Urinary bladder (tissue), 3 donors: ENCODE measurements at regions not wholly inside any gene's neighbourhood (a gene's known extent, or its start where the extent isn't known, plus 50 kb on each side); places are given as distances from the start of the nearest gene placed in this dataset.

Experiments used
- DNase-seq: peaks from one replicate; pipeline ENCODE4 v3.0.0-alpha.2; 2015; ENCODE audit errors: extremely low spot score
- H3K27ac ChIP-seq: one replicate; pipeline ENCODE4 v1.5.1; 2013; ENCODE audit warnings: low read depth, mild to moderate bottlenecking, moderate library complexity
- H3K36me3 ChIP-seq: one replicate; pipeline ENCODE4 v1.6.1; 2013; ENCODE audit warnings: mild to moderate bottlenecking, moderate library complexity; ENCODE audit not compliant: insufficient read depth
- H3K4me1 ChIP-seq: one replicate; pipeline ENCODE4 v1.6.1; 2013; ENCODE audit warnings: mild to moderate bottlenecking, moderate library complexity; ENCODE audit not compliant: insufficient read depth
- H3K4me3 ChIP-seq: one replicate; pipeline ENCODE4 v1.5.1; 2013; ENCODE audit warnings: low read depth, low read length
- WGBS: extraction: QIAGEN DNeasy Blood & Tissue Kit; methylation state at CpG from one replicate; pipeline ENCODE4 v1.1.7; 2013; 5-methylcytosine and 5-hydroxymethylcytosine counted together
- donor health status: healthy with polysubstance abuse.
- donor health status: healthy.

- no peak for DNase-seq
- H3K27ac ChIP-seq: no peak overlapping the region
- no peaks in the 10 kb centered on the region for H3K36me3 ChIP-seq
- WGBS: 96% methylated on average over 40 of the region's 40 CpGs
- no peaks in the 10 kb centered on the region for H3K4me1 ChIP-seq
- no peak overlapping the region for H3K4me3 ChIP-seq
These were observed 170.4 kb downstream of the HINT1 start for GRCh38 chr5:130994496-130995253.

DNA sequence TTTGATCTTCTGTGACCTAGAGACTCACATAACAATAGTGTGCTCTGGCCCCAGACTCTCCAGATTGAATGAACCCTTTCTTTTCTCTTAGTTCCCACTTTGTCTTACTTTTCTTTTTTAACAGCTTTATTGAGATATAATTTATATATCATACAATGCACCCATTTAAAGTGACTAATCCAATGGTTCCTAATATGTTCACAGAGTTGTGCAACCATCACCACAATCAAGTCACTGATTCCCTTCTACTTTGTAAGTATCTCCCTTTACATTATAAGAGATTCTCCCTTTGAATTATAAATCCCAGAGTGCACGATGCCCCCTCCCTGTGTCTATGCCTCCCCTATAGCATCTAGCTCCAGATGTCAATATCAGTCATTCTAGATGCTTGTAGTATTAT lies 172.4 kb downstream of the HINT1 start:
- Histone ChIP-seq H3K4me1 (no peaks in the 10 kb centered on the region), H3K4me3 (no peak overlapping the region), H3K27ac (no peak overlapping the region), H3K36me3 (no peaks in the 10 kb centered on the region)
- WGBS: 0% methylated on average over 1 of the region's 1 CpG
- DNase-seq: no peak

- H3K4me1 ChIP-seq: no peaks in the 10 kb centered on the region
- 20% methylated on average over 4 of the region's 4 CpGs for WGBS
- DNase-seq: no peak
- H3K4me3 ChIP-seq: no peak overlapping the region
- no peaks in the 10 kb centered on the region for H3K36me3 ChIP-seq
- H3K27ac ChIP-seq: no peak overlapping the region
These were observed 173.0 kb downstream of the HINT1 start for GRCh38 chr5:130992095-130992494.

- WGBS: 77% methylated on average over 2 of the region's 2 CpGs
These were observed 179.3 kb downstream of the HINT1 start for GRCh38 chr5:130985776-130986175.

GRCh38 chr5:130981663-130982062 lies 183.4 kb downstream of the HINT1 start:
- Histone ChIP-seq H3K4me1 (no peaks in the 10 kb centered on the region), H3K36me3 (no peaks in the 10 kb centered on the region), H3K27ac (no peak overlapping the region), H3K4me3 (no peak overlapping the region)
- no peak for DNase-seq
- 96% methylated on average over 5 of the region's 5 CpGs for WGBS

More at GRCh38 chr5:130985776-130986175, 179.3 kb downstream of the HINT1 start:
- no peak overlapping the region for H3K27ac ChIP-seq
- H3K4me1 ChIP-seq: no peaks in the 10 kb centered on the region
- no peak overlapping the region for H3K4me3 ChIP-seq
- H3K36me3 ChIP-seq: no peaks in the 10 kb centered on the region
- no peak for DNase-seq

- no peaks in the 10 kb centered on the region for H3K4me1 ChIP-seq
- no peaks in the 10 kb centered on the region for H3K36me3 ChIP-seq
- no peak for DNase-seq
- no peak overlapping the region for H3K4me3 ChIP-seq
- WGBS: 91% methylated on average over 4 of the region's 4 CpGs
- H3K27ac ChIP-seq: no peak overlapping the region
These were observed 186.6 kb downstream of the HINT1 start for GRCh38 chr5:130978475-130978874.

DNA sequence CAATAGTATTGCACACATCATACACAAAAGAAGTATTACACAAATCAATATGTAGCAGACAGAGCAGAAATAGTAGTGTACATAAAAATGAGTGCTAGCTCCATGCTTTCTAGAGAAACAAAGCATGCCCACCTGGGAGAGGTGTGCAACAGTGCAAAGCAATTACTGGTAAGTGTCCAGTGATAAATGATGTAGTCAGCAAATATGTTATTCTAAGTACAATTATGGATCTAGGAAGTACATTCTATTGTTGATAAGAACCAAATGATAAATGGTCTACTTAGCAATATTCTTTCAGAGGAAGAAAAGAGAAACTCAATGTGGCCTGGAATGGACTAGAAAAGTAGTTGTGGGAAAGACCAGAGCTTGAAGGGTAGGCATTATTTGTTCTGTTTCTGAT lies 188.6 kb downstream of the HINT1 start:
- Histone ChIP-seq H3K36me3 (no peaks in the 10 kb centered on the region), H3K4me3 (no peak overlapping the region), H3K4me1 (no peaks in the 10 kb centered on the region), H3K27ac (no peak overlapping the region)
- DNase-seq: no peak

GRCh38 chr5:130975847-130976246 lies 189.2 kb downstream of the HINT1 start:
- no peaks in the 10 kb centered on the region for H3K4me1 ChIP-seq
- WGBS: 79% methylated on average over 1 of the region's 1 CpG

DNA sequence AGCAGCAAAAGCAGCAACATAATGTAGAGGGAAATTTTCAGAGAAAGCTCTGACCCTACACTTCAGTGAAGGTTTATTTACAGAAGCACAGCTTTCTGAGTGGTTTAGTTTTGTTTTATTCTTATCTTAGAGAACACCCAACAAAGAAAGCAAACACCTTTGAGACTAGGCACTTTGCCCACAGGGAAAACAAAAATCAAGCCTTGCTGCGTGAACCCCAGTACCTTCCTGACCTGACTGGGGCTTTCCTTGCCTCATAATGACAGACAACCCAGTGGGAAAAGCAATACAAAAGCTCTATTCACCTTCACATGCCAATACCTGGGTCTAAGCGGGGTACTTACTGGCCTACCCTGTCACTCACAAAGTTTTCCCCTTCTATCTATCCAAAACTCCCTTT lies 189.8 kb downstream of the HINT1 start:
- DNase-seq: no peak
- Histone ChIP-seq H3K27ac (no peak overlapping the region), H3K4me1 (no peaks in the 10 kb centered on the region), H3K36me3 (no peaks in the 10 kb centered on the region), H3K4me3 (no peak overlapping the region)
- 86% methylated on average over 2 of the region's 2 CpGs for WGBS

More at GRCh38 chr5:130975847-130976246, 189.2 kb downstream of the HINT1 start:
- no peak for DNase-seq
- no peak overlapping the region for H3K27ac ChIP-seq
- H3K4me3 ChIP-seq: no peak overlapping the region
- no peaks in the 10 kb centered on the region for H3K36me3 ChIP-seq

DNA sequence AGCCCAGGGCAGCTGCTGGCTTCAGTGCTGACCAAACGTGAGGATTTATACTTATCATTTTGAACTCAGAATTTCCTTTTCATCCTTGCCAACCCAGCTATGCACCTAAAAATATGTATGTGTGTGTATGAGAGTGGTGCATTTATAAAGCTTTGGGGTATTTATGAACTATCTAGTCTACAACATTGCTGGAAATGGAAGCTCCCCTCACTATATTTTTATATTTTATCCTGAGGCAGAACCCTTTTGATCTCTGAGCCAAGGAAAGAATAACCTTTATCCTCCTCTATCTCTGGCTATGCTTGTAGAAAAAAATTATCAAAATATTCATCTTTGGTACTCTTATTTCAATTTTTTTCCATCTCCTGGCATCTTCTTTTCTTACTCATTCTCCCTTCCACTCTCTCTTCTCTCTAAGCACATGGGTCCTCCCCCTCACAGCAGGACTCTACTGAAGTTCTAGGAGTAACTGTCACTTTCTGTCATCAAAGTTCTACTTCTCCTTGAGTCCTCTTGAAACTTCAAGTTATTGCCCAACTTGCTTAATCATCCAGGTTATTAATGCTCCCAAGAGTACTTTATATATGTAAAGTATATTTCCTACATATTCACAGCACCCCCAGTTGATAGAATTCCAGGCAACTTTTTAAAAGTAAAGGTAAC lies 190.9 kb downstream of the HINT1 start:
- DNase-seq: no peak
- H3K4me3 ChIP-seq: no peak overlapping the region
- H3K4me1 ChIP-seq: no peaks in the 10 kb centered on the region
- H3K36me3 ChIP-seq: no peaks in the 10 kb centered on the region
- H3K27ac ChIP-seq: no peak overlapping the region
- 20% methylated on average over 1 of the region's 1 CpG for WGBS

DNA sequence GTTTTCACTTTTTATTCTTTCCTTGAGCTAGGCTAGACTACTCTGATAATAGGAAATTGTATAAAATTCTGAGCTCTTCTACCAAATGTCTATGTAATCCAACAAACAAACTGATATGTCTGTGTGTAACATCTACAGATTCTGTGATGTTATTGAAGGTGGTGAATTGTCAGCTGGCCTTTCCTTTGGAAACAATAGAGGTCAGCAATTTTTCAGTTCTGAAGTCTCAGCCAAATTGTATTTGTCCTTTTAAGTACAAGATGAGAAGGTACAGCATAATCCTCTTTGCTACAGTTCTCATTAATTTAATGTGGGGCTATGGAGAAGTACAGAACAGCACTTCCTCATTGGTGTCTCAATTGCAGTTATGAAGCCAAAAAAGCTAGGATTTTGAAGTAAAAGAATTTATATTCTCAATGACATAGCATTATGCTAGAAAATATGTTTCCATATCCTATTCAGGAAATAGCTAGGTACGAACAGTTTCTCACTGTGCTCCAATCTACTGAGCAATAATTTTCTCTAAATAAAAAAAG lies 198.0 kb downstream of the HINT1 start:
- WGBS: 76% methylated on average over 1 of the region's 1 CpG
- H3K4me3 ChIP-seq: no peak overlapping the region
- H3K27ac ChIP-seq: no peak overlapping the region
- DNase-seq: no peak
- no peaks in the 10 kb centered on the region for H3K4me1 ChIP-seq
- no peaks in the 10 kb centered on the region for H3K36me3 ChIP-seq

DNA sequence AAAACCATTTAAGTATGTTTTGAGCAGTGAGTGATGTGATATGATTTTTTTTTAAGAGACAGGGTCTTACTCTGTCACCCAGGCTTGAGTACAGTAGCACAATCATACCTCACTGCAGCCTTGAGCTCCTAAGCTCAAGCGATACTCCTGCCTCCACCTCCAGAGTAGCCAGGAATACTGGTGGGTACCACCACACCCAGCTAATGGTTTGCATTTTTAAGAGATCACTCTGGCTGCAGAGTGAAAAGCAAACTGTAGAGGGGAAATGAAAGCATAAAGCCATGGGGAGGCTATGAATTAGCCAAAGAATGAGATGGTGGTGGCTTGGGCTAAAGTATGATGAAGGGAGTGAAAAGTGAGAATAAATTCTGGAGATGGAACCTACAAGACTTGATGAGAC lies 199.1 kb downstream of the HINT1 start:
- Histone ChIP-seq H3K4me1 (no peaks in the 10 kb centered on the region), H3K27ac (no peak overlapping the region)
- WGBS: 100% methylated on average over 1 of the region's 1 CpG

GRCh38 chr5:130965360-130965759 lies 199.7 kb downstream of the HINT1 start:
- H3K27ac ChIP-seq: no peak overlapping the region
- no peaks in the 10 kb centered on the region for H3K36me3 ChIP-seq
- no peak for DNase-seq
- whole genome bisulfite sequencing: 82% methylated on average over 4 of the region's 4 CpGs
- H3K4me3 ChIP-seq: no peak overlapping the region
- H3K4me1 ChIP-seq: no peaks in the 10 kb centered on the region

More for the DNA sequence above, 199.1 kb downstream of the HINT1 start:
- no peak overlapping the region for H3K4me3 ChIP-seq
- no peaks in the 10 kb centered on the region for H3K36me3 ChIP-seq
- DNase-seq: no peak
